ENCODE measurements at regions not wholly inside any gene's neighbourhood (a gene's known extent, or its start where the extent isn't known, plus 50 kb on each side); places are given as distances from the start of the nearest gene placed in this dataset.

DNA sequence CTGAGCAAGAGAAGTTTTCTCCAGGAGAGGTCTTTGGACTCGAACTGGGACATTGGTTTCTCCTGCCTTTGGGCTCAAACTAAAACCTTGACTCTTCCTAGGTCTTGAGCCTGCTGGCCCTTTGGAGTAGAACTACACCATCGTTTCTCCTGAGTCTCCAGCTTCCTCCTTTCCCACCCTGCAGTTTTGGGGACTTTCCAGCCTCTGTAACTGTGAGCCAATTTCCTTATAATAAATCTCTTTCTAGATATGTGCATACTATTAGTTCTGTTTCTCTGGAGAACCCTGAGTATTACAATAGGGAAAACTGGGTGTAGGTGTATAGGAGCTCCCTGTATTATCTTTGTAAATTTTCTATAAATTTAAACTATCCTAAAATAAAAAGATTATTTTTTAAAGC lies 219.8 kb upstream of the AGAP1 start:
- Histone ChIP-seq H4K20me1 (ENCODE audit: insufficient read depth, poor library complexity, severe bottlenecking) (no peaks in the 10 kb centered on the region), H3K4me2 (no peak overlapping the region), H3K27me3 (no peaks in the 10 kb centered on the region), H3K9me3 (ENCODE audit: low read depth) (no peaks in the 10 kb centered on the region), H3K27ac (no peak overlapping the region), H3K9me2 (replicated peaks; ENCODE audit: insufficient read depth) (no peaks in the 10 kb centered on the region), H3K4me1 (ENCODE audit: insufficient read depth) (peaks cover 1% of the 10 kb centered on the region), H3K36me3 (replicated peaks; ENCODE audit: insufficient read depth, low read depth) (no peaks in the 10 kb centered on the region), H3K79me2 (no peaks in the 10 kb centered on the region), H2AFZ (no peak overlapping the region), H3K4me3 (no peak overlapping the region)
- TF ChIP-seq EZH2 (IDR thresholded peaks at IDR 0.05; ENCODE audit: borderline replicate concordance) (no peak), EZH2phosphoT487 (IDR thresholded peaks at IDR 0.05; ENCODE audit: low read depth, severe bottlenecking, unreplicated experiment) (no peak), CTCF (IDR thresholded peaks at IDR 0.05; ENCODE audit: poor library complexity) (no peak)
- DNase-seq (ENCODE audit: low spot score) = no peak
- WGBS (ENCODE audit: low lambda C conversion rate, missing lambda C conversion rate) = 83% methylated on average over 2 of the region's 2 CpGs

- TF ChIP-seq EZH2 (IDR thresholded peaks at IDR 0.05; ENCODE audit: borderline replicate concordance) (no peak), EZH2phosphoT487 (IDR thresholded peaks at IDR 0.05; ENCODE audit: low read depth, severe bottlenecking, unreplicated experiment) (no peak), CTCF (IDR thresholded peaks at IDR 0.05; ENCODE audit: poor library complexity) (no peak)
- H3K9me3 ChIP-seq (ENCODE audit: low read depth) = no peaks in the 10 kb centered on the region
- no peaks in the 10 kb centered on the region for H3K4me1 ChIP-seq (ENCODE audit: insufficient read depth)
- DNase-seq (ENCODE audit: low spot score) = no peak
- WGBS (ENCODE audit: low lambda C conversion rate, missing lambda C conversion rate) = 98% methylated on average over 3 of the region's 3 CpGs
- no peaks in the 10 kb centered on the region for H3K79me2 ChIP-seq
- no peaks in the 10 kb centered on the region for H3K36me3 ChIP-seq (replicated peaks; ENCODE audit: insufficient read depth, low read depth)
- H4K20me1 ChIP-seq (ENCODE audit: insufficient read depth, poor library complexity, severe bottlenecking) = no peaks in the 10 kb centered on the region
- H3K4me2 ChIP-seq = no peak overlapping the region
- H2AFZ ChIP-seq = no peak overlapping the region
- no peak overlapping the region for H3K4me3 ChIP-seq
- no peaks in the 10 kb centered on the region for H3K27me3 ChIP-seq
- H3K9me2 ChIP-seq (replicated peaks; ENCODE audit: insufficient read depth) = no peaks in the 10 kb centered on the region
- H3K27ac ChIP-seq = no peak overlapping the region
These were observed 216.4 kb upstream of the AGAP1 start for GRCh38 chr2:235277485-235277884.

- H3K79me2 ChIP-seq = no peaks in the 10 kb centered on the region
- H3K9me3 ChIP-seq (ENCODE audit: low read depth) = no peaks in the 10 kb centered on the region
- no peak overlapping the region for H3K27ac ChIP-seq
- no peaks in the 10 kb centered on the region for H4K20me1 ChIP-seq (ENCODE audit: insufficient read depth, poor library complexity, severe bottlenecking)
- DNase-seq (ENCODE audit: low spot score) = no peak
- no peaks in the 10 kb centered on the region for H3K4me1 ChIP-seq (ENCODE audit: insufficient read depth)
- no peak overlapping the region for H3K4me2 ChIP-seq
- no peaks in the 10 kb centered on the region for H3K36me3 ChIP-seq (replicated peaks; ENCODE audit: insufficient read depth, low read depth)
- no peak overlapping the region for H2AFZ ChIP-seq
- H3K4me3 ChIP-seq = no peak overlapping the region
- no peaks in the 10 kb centered on the region for H3K27me3 ChIP-seq
- TF ChIP-seq EZH2phosphoT487 (IDR thresholded peaks at IDR 0.05; ENCODE audit: low read depth, severe bottlenecking, unreplicated experiment) (no peak), EZH2 (IDR thresholded peaks at IDR 0.05; ENCODE audit: borderline replicate concordance) (no peak), CTCF (IDR thresholded peaks at IDR 0.05; ENCODE audit: poor library complexity) (no peak)
- WGBS (ENCODE audit: low lambda C conversion rate, missing lambda C conversion rate) = 80% methylated on average over 6 of the region's 6 CpGs
- H3K9me2 ChIP-seq (replicated peaks; ENCODE audit: insufficient read depth) = no peaks in the 10 kb centered on the region
These were observed 215.0 kb upstream of the AGAP1 start for GRCh38 chr2:235278771-235279355.

GRCh38 chr2:235279965-235280364 lies 213.9 kb upstream of the AGAP1 start:
- TF ChIP-seq EZH2phosphoT487 (IDR thresholded peaks at IDR 0.05; ENCODE audit: low read depth, severe bottlenecking, unreplicated experiment) (no peak), EZH2 (IDR thresholded peaks at IDR 0.05; ENCODE audit: borderline replicate concordance) (no peak), CTCF (IDR thresholded peaks at IDR 0.05; ENCODE audit: poor library complexity) (no peak)
- H4K20me1 ChIP-seq (ENCODE audit: insufficient read depth, poor library complexity, severe bottlenecking) = no peaks in the 10 kb centered on the region
- no peaks in the 10 kb centered on the region for H3K79me2 ChIP-seq
- no peak for DNase-seq (ENCODE audit: low spot score)
- WGBS (ENCODE audit: low lambda C conversion rate, missing lambda C conversion rate) = 91% methylated on average over 1 of the region's 1 CpG
- H3K27ac ChIP-seq = no peak overlapping the region
- H3K4me1 ChIP-seq (ENCODE audit: insufficient read depth) = no peaks in the 10 kb centered on the region
- no peaks in the 10 kb centered on the region for H3K9me3 ChIP-seq (ENCODE audit: low read depth)
- no peaks in the 10 kb centered on the region for H3K36me3 ChIP-seq (replicated peaks; ENCODE audit: insufficient read depth, low read depth)
- no peaks in the 10 kb centered on the region for H3K9me2 ChIP-seq (replicated peaks; ENCODE audit: insufficient read depth)
- no peak overlapping the region for H3K4me3 ChIP-seq
- no peak overlapping the region for H2AFZ ChIP-seq
- no peak overlapping the region for H3K4me2 ChIP-seq
- H3K27me3 ChIP-seq = no peaks in the 10 kb centered on the region

Data from hepatocyte (in vitro differentiated cells).